ENCODE measurements at regions not wholly inside any gene's neighbourhood (a gene's known extent, or its start where the extent isn't known, plus 50 kb on each side); places are given as distances from the start of the nearest gene placed in this dataset.
"Not testable (repeated sequence)": the region's sequence is repeated elsewhere in the genome, so short reads cannot be mapped to it uniquely, and the experiment has no call there.

DNA sequence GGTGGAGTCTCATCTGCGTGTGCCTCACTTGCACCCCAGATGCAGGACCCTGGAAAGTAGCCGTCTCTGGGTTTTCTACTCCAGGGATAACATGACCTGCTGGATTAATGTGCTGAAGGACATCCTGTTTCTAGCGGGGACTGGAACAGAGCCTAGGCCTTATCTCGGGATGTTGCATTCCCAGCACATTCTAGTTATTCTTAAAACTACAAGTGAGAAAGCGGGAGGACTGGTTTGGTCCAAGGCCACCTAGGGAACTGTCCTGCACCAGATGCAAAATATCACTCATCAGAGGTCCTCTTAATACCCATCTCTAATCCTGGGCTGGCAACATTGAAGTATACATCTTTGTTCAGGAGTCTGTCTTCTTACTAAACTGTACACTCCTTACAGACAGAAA lies 179.9 kb downstream of the ZC3H11B start:
- no peak for DNase-seq

DNA sequence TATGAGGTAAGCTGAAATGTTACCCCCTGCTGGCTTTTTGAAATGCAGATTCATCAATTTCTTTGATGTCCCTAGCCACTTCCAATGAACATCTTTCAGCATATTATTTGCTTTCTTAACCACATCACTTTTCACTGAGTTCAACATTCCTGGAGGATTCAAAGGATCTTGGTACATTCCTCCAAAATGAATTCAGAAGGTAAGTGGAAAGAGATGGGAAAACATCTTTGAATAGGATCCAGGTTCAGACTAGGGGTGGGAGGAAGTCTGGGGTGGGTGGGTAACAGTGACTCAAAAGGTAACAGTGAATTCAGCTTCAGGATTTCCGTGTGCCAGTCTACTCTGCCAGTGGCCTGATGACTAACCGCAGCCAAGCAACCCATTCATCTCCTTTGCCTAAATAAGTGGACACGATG lies 180.7 kb downstream of the ZC3H11B start:
- DNase-seq: no peak

DNA sequence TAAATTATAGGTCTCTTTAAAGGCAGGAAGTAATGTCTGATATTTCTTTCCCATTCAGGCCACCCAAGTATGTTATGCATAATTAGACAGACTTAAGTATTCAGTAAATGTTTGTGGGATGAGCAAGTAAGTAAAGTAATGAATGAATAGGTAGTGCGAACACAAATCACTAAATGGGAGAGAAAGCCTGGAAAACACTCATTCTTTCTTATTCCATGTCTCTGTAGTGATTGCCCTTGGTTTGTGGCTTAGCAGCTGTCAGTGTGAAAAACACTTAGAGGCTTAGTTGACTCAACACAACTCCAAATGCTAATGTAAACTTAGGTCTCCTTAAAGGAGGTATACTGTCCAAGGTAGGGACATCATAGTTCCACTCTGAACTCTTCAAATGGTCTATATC lies 182.5 kb downstream of the ZC3H11B start:
- DNase-seq: no peak

DNA sequence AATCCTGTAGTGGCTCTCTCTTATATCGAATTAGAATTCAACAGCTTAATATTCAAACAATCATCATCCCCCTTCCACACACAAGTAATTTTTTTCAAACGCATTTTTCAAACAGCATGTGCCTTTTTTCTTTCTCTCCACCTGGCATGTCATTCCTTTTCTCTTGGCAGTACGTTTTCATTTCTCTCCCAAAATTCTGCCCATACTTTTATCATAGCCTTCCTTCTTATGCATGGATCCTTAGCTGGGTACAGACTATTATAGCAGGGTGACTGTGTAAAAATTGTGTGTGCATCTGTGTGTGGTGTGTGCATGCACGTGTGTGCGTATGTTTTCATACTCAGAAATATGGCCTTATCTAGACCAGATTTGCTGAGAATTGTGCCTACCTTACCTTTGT lies 184.3 kb downstream of the ZC3H11B start:
- DNase-seq: no peak

DNA sequence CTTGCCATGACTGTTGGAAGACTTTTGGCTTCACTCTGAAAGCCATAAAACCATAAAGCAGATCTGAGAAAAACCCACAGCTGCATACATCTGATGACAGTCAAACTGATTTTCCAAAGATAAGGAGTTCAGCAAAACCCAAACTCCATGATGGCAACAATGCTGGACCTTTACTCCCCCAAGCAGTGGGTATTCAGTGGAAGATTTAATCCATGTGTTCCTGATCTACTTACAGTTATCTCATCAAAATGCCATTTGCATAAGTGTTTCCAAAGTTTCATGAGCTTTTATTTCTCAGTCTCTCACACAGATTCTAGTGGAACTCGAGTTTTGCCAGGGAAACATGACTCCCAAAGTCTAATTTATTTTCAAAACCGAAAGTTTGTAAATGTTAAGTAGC lies 184.9 kb downstream of the ZC3H11B start:
- no peak for DNase-seq

DNA sequence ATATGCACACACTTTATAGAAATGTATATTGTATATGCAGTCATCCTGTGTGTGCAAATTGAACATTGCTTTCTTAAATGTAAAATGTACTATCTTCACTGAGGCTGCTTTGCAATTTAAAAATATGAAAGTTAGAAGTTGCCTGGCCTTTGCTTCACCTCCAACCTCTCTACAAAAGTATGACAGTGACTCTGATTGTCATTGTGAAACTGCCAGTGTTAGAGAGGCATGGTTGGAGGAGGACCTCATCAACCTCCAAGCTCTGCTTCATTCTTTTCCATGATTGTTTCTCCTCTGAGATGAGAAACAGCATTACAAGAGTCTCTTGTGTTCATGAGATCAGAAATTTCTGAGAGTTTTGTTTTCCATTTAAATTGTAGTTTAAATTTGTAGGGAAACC lies 185.5 kb downstream of the ZC3H11B start:
- DNase-seq: no peak

DNA sequence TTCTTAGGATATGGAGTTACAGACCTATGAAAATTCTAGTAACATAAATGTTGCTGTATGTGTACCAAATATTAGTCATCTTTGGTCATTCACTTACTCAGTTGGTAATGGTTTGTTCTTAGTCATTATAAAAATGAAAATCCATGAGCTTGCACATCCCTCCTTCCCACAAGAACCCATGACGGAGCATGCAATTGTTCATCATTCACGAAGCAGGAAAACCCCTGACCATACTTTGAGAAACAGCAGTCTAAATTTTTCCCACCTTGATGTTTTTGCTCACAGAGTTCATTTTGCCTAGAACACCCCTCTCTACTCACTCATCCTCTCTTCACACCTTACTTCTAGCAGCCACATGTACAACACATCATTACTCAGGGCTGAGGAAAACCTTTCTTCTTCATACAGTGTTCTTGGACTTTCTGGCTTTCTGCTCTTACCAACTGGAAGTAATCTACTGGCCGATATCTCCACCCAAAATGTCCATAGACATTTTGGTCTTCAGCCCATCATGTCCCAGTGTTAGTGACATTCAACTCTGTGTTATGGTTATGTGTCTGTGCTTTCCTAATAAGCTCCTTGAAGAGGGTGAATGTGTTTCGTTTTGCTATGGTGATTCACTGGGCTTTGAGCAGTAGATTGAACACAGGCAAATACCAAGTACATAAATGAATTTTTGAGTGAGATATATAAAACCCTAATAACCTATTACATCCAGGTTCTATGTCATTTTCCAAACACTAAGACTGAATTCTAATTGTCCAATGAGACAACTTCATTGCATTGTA lies 189.9 kb downstream of the ZC3H11B start:
- DNase-seq: no peak

DNA sequence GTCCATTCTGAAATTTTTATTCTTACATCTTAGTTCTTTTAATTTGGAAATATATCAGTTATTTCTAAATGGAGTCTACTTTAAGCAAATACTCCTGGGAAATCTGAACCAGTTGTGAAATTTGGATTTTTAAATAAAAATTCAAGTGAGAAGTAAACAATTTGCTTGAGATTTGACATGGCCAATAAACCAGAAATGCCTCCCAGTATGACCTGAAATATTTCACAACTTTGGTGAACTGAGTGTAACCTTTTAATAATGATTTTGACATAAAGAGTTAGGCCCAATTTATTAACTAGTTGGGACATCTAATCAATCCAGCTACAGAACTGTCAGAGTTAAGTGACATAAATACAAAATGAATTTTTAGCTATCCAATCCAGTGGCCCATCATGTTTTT lies 192.0 kb downstream of the ZC3H11B start:
- DNase-seq: no peak

DNA sequence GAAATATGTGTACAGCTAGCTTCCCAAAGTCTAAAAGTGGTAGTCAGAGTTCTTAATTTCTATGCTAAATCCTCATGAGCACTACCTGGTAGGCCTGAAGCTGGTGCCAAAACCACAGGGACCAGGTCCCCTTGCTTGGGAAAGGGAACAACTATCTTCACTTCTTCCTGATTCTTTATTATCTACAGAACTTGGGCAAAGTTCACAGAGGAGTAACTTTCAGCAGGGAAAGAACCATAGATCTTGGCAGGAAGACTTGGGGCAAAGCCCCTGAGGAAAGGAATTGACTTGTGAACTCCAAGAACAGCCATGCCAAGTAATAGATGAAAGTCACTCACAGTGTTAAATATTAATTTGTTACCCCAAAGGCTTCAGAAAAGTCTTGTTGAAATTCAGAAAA lies 193.0 kb downstream of the ZC3H11B start:
- no peak for DNase-seq

DNA sequence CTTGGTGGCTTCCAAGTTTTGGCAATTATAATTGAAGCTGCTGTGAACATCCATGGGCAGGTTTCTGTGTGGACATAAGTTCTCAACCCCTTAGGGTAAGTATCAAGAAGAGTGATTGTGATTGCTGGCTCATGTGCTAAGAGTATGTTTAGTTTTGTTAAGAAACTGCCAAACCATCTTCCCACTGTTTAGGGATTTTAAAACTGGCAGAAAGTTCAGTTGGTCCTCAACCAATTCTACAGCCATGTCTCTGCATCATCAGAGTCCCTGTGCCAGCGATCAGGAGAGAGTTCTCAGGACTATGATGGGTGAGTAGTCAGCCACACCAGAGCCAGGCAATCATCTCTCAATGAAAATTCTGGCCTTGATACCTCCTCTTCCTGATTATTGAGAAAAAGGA lies 193.8 kb downstream of the ZC3H11B start:
- no peak for DNase-seq

DNA sequence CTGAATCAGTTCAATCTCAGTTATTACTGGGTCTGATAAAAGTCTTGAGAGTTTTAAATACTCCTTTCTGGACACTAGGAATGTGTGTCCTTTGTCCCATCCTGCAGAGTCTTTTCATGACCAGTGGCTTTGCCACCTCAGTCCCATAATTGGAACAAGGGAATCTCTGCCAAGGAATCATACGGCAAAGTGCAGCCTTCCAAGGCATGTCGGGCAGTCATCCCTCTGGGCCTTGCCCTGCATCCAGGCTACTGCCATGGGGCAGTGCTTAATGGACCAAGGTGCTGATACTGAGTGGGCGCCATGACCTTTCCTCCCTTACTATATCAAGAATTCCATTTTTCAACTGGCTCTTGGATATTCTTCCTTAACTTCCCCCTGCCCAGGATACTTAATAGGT lies 195.3 kb downstream of the ZC3H11B start:
- DNase-seq: no peak

DNA sequence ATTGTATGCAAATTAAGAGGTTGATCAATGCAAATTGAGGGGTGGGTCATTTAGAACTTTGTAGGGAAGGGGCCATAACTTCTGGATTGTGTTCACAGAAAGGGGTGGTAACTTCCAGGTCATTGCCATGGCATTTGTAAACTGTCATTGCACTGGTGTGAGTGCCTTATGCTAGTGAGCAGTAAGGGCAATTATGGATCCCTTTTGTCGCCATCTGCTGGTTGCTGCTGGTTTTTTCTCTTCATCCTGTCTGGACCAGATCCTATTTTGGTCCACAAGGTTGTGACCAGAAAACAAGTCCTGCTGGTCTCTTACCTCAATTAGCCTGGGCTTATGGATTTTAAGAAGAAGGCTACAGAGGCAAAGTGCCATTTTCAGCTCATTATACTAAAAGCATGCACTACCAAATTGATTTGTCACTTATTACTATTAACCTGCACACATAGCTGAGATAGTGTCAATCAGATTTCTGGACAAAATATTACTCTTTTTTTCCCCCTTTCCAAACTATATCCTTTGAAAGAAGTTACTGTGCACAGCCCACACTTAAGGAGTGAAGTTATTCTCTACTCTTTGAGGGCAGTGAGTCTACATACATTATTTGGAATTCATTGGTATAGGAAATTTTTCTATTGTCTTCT lies 196.2 kb downstream of the ZC3H11B start:
- peak; percentile 33 for DNase-seq

DNA sequence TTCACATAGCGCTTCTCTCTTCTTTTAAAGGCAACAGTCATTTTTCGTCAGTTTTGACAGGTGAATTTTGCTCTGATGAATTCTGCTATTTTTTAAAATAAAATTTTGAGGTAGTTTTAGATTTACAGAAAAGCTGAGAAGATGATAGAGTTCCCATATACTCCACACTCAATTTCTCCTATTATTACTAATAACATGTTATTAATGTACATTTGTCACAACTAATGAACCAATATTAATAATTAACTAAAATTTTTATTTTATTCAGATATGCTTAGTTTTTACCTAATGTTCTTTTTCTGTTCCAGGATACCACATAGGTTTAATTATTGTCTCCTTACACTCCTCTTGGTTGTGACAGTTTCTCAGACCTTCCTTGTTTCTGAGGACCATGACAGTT lies 197.0 kb downstream of the ZC3H11B start:
- no peak for DNase-seq

DNA sequence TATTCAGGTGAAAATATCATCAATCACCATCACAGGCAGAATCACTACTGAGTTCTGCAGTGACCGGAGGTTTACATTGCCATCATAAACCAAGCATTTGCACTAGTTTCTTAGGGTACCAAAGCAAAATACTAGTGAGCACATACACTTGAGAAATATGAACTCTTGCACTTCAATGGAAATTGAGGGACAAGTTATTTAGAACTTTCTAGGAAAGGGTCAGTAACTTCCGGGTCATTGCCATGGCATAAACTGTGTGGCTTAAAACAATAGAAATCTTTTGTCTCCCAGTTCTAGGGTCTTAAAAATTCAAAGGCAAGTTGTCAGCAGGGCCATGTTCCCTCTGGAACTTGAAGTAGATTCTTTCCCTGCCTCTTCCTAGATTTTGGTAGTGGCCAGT lies 197.5 kb downstream of the ZC3H11B start:
- DNase-seq: no peak

DNA sequence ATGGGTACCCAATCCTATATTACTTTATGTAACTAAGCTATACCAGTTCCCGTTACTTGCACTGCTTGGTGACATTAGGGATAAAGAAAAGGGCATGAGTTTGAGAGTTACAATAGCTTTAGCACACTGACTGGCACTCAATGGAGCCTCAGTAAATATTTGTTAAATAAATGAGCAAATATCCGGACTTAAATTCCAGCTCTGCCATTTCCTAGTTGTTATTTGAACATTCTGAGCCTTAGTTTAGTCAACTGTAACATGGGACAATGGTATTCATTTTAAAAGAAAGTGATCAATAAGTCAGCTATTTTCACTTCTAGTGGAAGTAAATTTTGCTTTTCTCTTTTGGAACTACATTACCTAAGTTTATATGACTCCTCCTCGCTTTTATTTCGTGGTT lies 198.7 kb downstream of the ZC3H11B start:
- no peak for DNase-seq

DNA sequence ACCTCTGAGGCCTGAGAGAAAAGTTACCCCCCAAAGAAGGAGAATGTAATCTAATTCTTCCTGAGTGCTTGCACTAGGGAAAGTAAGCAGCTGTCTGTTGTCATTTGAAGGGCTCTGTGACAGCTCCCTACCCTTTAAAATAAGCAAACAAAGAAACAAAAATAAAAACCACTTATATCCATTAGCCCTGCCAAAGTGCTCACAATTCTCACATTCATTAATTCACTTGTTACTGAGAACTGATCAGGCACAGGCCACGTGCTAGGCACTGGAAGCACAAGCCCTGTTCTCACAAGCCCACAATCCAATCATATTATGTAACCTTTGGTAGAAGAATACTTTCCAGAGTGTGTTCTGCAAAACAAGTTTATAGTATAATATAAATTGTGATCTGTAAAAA lies 199.4 kb downstream of the ZC3H11B start:
- DNase-seq: no peak

DNA sequence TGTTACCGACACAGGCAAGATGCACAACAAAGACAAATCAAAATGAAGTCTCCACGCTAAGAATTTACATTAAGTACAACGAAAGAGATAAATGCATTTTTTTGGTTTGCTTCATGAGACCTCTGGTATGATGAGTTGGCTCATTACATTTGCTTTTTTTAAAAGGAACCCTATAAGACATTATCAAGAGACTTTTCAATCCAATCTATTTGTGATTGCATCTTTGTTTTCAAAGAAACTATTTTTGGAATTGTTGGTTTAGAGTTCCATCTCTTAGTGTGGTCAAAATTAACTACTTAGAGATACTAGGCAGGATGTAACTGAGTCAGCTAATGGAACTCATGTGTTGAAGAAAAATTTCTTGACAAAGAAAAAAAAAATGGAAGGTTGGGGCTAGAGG lies 200.1 kb downstream of the ZC3H11B start:
- DNase-seq: no peak

DNA sequence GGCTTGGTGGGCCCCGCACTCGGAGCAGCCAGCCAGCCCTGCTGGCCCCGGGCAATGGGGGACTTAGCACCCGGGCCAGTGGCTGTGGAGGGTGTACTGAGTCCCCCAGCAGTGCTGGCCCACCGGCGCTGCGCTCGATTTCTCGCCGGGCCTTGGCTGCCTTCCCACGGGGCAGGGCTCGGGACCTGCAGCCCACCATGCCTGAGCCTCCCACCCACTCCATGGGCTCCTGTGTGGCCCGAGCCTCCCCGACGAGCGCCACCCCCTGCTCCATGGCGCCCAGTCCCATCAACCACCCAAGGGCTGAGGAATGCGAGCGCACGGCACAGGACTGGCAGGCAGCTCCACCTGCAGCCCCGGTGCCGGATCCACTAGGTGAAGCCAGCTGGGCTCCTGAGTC lies 202.2 kb downstream of the ZC3H11B start:
- not testable (repeated sequence) for DNase-seq

DNA sequence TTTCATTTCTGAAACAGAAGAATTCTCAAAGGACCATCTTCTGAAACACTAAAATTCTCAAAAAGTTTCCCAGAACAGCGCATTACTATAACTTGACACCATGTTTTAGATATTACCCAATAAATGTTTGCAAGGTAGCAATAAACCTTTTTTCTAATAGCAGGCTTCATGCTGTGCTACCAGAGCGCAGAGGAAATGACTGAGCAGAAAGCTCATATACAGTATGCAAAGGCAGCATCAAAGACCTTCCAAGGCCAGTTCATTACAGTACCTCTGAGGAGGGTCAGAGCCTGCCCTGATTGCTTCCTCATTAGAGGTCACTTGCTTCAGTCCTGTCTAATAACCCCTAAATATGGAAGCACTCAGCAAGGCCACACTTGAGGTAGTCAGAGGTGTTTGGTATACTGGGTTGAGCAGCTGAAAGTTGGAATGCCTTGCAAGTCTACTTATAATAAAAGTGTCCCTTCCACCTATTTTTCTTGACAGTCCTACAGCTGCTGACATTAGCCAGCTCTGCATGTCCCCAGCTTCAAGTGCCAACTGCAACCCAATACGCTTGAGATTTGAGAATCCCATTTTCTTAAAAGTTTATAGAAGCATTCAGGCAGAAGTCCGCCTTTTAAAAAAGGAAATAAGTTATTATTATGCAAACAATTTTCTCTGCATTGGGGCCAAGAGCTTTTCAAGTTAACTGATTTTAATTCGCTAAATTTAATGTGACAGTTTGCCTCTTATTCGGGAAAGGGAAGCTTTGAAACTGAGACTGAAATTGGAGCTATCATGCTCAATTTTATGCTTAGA lies 207.2 kb downstream of the ZC3H11B start:
- DNase-seq: no peak

DNA sequence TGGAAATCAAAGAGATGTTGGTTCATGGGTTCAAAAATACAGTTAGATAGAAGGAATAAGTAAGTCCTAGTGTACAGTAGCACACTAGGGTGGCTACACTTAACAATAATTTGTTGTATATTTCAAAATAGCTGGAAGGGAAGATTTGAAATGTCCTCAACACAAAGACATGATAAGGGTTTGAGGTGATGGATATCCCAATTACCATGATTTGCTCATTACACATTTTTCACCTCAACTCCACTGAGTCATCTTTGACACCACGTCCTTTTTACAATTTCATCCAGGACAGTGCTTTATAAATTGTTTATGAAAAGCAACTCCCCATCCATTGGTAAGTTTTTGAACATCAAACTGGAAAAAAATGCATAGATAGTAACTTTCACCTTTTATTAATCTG lies 208.3 kb downstream of the ZC3H11B start:
- no peak for DNase-seq

DNA sequence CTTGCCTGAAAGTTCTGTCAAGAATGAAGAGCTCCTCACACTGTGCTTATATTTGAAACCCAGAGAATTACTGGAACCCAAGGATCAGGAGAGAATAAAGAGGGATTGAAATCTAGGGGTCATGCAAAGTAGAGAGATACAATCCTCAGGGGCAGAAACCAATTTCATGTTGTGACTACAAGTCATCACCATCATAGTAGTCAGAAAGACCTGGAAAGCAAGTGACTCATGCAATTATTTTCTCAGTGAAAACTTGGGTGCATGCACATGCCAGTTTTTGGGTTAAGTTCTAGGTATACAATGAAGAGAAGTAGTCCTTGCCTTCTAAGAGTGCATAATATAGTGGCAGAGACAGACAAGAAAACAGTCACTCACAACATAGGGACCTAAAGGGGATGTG lies 210.0 kb downstream of the ZC3H11B start:
- DNase-seq: no peak

DNA sequence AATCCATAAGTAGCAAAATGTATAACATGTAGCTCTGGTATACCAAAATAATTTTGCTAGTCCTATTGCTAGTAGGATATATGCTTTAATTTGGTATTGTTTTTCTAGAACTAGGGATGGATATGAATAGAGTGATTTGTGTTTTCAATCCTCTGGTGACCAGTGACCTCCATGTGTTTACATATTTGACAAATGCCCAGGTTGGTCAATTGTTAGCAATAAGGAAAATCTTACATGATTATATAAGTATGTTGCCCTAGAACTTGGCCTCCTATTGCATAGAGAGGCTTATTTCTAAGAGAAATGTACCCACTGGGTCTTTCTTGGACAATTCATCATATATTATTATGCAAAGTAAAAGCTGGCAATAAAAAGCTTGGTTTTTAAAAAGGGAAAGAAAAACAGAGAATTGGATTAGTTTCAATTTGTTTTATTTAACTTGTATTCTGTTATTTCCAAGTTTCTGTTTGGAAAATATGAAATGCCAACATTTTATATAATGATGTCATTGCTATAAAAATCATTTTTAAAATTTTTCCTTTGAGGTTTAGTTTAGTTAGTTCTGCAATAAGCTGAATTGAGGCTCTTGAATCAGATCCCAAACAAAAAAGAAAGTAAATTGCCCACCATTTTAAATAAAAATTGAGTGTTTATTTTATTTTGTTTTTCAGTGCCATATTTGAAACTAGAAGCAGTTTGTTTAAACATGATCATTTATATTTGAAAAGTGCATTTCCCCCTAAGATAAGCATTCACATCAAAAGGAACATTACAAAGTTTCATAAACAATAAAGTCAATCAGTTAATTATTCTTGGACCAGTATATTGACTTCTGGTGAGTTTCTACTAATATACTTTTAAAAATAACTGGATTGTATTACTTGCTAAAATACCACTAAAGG lies 210.9 kb downstream of the ZC3H11B start:
- no peak for DNase-seq

All from renal pelvis (tissue), 1 donor.